EL (cell line): ENCODE measurements at regions not wholly inside any gene's neighbourhood (a gene's known extent, or its start where the extent isn't known, plus 50 kb on each side); places are given as distances from the start of the nearest gene placed in this dataset.

Source experiments
- DNase-seq: peaks from one replicate; pipeline ENCODE4 v3.0.0-alpha.2; 2016

DNA sequence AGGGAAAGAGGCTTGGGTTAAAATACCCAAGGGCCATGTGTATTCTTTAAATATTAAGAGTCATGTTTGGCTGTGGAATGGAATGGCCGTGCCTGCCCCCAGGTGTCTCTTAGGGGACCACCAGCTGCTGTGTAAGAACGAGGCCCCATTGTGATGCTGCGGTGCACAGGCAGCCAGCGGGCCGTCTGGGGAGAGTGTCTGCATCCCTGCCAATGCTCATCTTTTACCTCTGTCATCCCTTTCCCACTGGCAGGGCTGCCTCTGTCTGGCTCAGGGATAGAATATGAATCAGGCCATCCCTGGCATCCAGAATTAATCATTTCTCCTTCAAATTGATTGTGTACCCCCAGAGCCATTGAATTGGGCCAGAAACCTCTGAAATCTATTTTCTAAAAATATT lies 137.8 kb upstream of the GALNT17 start:
- DNase-seq, result no peak

DNA sequence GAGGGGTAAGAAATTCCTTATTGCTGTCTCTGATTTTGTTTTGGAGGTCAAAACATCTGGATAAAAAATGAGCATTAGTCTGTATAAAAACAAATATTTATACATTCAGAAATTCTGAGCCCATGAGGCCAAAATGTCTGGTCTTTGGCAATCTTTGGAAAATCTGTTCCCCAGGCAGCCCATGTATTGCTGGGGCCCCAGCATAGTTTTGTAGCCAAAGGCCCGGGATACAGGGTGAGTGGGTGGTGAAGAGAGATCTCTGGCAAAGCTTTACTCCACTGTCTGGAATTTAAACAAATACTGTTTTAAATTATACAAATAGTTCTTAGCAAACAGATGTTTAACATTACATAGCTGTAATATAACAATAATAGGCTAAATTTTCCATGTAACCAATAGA lies 134.7 kb upstream of the GALNT17 start:
- DNase-seq, result no peak

DNA sequence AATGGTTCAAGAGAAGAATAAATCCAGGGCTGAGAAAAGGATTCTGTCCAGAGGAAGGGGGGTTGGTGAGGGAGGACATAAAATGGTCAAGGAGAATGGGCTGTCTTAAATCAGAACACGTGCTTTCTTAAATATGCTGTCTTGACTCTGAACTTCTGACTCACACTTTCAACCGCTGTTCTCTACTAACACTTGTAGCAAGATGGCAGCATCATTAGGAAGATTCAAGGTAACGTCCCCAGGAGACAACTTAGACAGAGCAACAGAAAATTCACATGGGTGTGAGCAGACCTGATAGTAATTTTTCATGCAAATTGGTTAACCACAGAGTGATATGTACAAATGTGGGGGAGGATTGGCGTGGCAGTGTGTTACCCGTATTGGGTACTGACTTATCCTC lies 126.8 kb upstream of the GALNT17 start:
- DNase-seq, result no peak

DNA sequence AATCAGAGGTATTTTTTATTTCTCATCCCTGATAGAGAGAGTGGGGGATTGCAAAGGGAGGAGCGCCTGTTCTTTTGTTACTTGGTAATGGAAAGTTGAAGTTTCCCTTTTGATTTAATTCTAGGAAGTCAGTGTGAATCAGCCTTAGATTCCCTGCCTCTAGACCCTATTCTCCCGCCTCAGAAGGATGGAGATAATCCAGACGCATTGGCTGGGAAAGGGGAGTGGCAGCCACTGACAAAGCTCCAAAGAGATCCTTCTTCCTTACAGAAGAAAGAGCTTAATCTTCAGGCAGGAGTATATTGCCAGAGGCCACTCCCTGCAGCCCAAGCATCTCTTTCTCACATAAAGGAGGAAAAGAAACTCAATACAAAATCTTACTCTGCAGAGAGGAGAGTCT lies 122.3 kb upstream of the GALNT17 start:
- no peak for DNase-seq

DNA sequence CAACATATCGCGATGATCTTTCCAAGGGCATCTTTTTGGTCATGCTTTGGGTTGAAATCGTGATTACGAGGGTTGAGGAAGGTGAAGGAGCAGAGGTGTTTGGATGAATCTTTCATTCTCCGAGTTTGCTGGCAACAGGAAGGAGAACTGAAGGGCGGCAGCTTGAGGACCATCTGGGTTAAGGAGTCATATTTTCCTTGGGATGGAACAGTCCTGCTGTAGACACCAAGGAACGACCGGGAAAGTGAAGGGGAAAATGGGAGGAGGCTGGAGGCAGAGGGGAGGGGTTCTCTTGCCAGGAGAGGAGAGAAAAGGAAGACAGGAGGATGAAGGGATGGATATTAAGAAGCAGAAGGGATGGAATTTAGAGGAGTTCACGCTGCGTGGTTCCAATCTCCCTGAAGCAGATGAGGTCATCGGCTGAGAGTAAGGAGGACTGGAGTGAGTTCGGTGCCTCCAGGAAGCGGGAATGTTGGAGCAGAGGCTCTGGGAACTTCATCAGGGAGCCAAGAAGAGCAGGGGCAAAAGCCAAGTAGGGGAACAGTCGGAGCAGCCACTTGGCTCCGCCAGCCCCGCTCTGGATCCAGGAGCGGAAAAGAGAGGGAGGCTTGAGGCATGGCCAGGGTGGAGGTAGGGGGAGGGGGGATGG lies 116.6 kb upstream of the GALNT17 start:
- no peak for DNase-seq

DNA sequence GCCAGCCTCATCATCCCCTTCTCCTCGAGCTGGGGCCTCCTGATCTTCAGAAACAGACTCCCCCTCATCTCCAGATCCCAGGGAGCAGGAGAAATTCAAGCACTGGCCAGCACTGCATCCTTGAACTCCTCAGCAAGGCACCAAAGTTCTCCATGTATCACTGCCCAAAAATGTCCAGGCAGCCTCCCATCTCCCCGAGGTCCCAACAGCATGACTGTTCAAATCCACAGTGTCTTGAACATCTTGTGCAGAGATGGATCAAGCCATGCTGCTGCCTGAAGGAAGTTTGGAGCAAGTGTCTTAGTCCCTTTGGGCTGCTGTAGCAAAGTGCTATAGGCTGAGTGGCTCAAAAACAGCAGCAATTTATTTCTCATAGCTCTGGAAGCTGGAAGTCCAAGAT lies 115.5 kb upstream of the GALNT17 start:
- no peak for DNase-seq

DNA sequence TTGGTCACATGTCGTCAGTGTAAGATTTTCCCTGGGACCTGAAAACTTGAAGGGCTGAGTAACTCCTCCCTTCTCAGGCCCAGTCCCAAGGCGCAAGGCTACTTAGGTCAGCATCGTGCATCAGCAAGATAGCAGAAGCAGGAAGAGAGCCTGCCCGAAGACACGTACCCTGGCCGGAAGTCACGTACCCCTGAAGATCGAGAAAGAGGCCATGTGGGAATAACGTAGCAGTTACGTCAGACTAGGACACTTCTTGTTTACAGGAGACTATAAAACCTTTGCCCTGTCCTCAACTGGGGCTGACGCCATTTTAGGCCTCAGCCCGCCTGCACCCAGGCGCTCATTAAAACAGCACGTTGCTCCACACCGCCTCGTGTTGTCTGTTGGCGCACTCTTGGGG lies 114.3 kb upstream of the GALNT17 start:
- DNase-seq, result no peak

DNA sequence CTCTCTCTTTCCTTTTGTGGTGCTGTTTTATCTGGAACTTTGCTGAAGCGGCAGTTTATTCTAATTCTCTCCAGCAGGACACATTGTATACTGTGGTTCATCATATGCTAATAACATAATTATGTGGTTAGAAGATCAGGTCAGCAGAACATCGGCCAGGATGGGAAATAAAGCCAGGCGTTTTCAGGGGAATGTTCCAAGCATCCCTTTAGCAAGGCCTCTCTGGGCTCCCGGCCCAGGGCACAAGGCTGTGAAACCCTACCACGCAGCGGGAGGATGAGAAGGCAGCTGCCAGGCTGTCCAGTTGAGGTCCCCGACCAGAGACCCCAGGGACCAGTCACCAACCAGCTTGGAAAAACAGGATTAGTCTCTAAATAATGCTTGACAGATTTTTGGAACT lies 112.2 kb upstream of the GALNT17 start:
- no peak for DNase-seq

DNA sequence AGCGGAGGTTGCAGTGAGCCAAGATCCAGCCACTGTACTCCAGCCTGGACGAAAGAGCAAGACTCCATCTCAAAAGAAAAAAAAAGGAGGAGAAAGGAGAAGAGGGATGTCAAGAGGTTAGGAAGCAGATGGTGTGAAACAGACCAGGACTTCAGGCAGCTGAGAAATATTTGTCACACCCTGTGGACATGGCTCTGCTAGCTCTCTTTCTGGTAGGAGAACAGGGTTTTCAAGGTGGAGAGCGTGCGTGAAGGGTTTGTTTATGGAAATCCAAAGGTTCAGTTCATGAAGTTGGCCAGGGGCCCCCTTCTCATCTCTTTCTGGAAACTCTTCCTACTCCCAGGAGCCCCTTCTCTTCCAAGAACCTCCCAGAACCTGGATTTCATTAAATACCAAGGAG lies 110.8 kb upstream of the GALNT17 start:
- no peak for DNase-seq

DNA sequence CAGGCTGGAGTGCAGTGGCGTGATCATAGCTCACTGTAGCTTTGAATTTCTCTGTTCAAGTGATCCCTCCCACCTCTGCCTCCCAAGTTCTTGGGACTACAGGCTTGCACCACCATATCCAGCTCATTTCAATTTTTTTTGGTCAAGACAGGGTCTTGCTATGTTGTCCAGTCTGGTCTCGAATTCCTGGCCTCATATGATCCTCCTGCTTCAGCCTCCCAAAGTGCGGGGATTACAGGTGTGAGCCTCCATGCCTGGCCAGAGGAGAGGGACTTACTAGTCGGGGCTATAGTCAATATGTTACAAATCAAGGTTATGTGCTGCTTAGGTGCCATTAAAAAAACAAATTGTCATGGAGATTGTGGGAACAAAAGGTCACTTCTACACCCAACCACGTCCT lies 105.3 kb upstream of the GALNT17 start:
- DNase-seq, result no peak

DNA sequence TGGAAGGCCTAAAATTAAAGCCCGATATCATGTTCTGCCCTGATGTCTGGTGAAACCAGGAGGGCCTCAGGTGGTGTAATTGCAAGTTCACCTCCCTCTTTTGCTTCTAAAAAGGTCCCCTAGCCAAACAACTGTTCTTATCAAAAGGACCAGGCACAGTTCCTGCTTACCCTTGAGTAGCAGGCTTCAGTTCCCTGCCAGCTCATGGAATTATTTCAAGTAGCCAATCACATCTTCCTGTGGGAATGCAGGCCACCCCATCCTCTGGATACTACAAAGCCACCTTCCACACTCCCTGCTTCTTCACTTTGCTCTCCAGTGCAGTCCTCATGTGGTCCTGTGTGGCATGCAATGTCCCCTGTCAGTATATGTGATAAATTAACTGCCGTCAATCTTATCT lies 97.7 kb upstream of the GALNT17 start:
- no peak for DNase-seq

DNA sequence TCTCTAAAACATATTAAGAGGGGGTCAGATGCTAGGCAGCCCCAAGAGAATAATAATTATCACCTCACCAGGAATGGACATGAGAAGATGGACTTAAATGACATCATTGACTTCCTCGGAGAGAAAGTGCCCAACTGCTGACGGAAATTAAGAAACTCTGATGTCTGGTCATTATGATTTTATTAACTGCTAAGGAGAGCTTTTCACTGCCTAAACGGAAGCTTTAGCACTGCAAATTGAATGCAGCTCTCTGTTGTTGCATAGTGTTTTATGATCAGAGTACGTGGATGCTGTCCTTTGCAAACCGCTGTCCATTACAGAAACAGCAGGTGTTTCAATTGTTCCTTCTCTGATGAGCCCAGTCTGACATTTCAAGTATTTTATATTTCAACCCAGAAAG lies 89.4 kb upstream of the GALNT17 start:
- no peak for DNase-seq

DNA sequence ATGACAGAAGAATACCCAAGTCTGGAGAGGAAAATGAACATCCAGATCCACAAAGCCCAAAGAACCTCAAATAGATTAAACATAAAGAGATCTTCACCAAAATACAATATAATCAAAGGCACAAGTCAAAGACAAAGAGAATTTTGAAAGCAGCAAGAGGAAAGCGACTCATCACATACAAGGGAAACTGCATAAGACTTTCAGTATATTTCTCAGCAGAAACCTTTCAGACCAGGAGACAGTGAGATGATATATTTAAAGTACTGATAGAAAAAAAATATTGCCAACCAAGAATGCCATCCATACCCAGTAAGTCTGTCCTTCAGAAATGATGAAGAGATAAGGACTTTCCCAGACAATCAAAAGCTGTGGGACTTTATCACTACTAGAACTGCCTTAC lies 81.5 kb upstream of the GALNT17 start:
- DNase-seq, result no peak

DNA sequence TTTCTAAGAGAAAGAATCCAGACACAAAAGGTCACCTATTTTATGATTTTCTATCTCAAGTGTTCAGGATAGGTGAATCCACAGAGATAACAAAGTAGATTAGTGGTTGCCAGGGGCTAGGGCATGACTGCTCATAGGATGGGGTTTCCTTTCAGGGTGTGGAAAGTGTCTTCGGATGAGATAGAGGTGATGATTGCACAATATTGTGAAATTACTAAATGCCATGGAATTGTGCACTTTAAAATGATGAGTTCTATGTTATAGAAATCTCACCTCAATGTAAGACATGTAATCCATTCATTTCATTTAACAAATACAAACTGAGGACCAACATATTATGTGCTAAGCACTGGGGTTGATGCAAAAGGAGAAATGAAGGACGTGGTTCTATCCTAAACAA lies 76.4 kb upstream of the GALNT17 start:
- DNase-seq, result no peak

DNA sequence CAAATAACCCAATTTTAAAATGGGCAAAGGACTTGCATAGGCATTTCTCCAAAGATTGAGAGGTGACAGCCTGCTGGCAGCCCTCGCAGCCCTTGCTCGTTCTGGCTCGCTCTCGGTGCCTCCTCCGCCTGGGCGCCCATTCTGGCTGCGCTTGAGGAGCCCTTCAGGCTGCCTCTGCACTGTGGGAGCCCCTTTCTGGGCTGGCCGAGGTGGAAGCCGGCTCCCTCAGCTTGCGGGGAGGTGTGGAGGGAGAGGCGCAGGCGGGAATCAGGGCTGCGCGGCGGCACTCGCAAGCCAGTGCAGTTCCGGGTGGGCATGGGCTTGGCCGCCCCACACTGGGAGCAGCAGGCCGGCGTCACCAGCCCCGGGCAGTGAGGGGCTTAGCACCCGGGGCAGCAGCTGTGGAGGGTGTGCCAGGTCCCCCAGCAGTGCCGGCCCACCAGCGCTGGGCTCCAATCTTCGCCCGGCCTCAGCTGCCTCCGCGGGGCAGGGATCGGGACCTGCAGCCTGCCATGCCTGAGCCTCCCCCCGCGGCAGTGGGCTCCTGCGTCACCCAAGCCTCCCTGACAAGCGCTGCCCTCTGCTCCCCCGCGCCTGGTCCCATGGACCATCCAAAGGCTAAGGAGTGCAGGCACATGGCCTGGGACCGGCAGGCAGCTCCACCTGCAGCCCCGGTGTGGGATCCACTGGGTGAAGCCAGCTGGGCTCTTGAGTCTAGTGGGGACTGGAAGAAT lies 54.0 kb upstream of the GALNT17 start:
- DNase-seq, result no peak
